ENCODE measurements at regions not wholly inside any gene's neighbourhood (a gene's known extent, or its start where the extent isn't known, plus 50 kb on each side); places are given as distances from the start of the nearest gene placed in this dataset.

- no peaks in the 10 kb centered on the region for H3K79me2 ChIP-seq (ENCODE audit: insufficient read depth, low read length)
- no peak overlapping the region for H2AFZ ChIP-seq (ENCODE audit: low read length)
- no peaks in the 10 kb centered on the region for H3K9me2 ChIP-seq (ENCODE audit: low read depth, low read length)
- no peaks in the 10 kb centered on the region for H3K4me1 ChIP-seq (ENCODE audit: insufficient read depth, low read length, severe bottlenecking)
- H3K36me3 ChIP-seq (ENCODE audit: insufficient read depth, low read length) = no peaks in the 10 kb centered on the region
- H3K9ac ChIP-seq (ENCODE audit: low read length) = no peak overlapping the region
- no peak overlapping the region for H3K4me3 ChIP-seq (ENCODE audit: low read depth, low read length, poor library complexity, severe bottlenecking)
- H3K27me3 ChIP-seq (ENCODE audit: insufficient read depth, low read length) = no peaks in the 10 kb centered on the region
- no peaks in the 10 kb centered on the region for H3K9me3 ChIP-seq (ENCODE audit: low read length)
- H4K20me1 ChIP-seq (ENCODE audit: insufficient read depth, low read length) = no peaks in the 10 kb centered on the region
- no peak overlapping the region for H3K27ac ChIP-seq (ENCODE audit: low read depth, low read length, poor library complexity, severe bottlenecking)
- TF ChIP-seq EZH2 (IDR thresholded peaks at IDR 0.05; ENCODE audit: borderline replicate concordance, low read length) = no peak
- TF ChIP-seq CTCF (IDR thresholded peaks at IDR 0.05; ENCODE audit: low read length) = no peak
- H3K4me2 ChIP-seq (ENCODE audit: low read length) = no peak overlapping the region
- H3F3A ChIP-seq (ENCODE audit: insufficient read depth, low read length) = no peaks in the 10 kb centered on the region
Measured at GRCh38 chr13:52947921-52948373, 80.7 kb upstream of the OLFM4 start.

DNA sequence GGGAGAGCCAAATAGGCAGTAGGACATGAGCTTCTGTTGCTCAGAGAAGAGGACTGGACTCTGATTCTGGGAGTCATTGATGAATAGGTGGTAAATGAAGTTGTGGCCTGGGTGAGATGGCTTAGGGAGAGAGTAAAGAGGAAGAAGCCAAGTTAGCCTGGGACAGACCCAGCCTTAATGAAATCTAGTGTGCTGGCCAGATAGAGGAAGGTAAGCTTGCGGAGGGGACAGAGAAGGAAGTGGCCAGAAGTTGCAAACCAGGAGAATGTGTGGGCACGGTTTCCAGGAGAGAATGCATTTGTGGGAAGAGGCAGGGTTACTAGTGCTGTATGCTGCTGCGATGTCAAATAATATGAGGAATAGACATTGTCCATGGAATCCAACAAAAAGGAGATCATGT is 83.3 kb upstream of the OLFM4 start:
- H4K20me1 ChIP-seq (ENCODE audit: insufficient read depth, low read length) = no peaks in the 10 kb centered on the region
- no peak overlapping the region for H3K9ac ChIP-seq (ENCODE audit: low read length)
- H3K36me3 ChIP-seq (ENCODE audit: insufficient read depth, low read length) = no peaks in the 10 kb centered on the region
- H3K9me2 ChIP-seq (ENCODE audit: low read depth, low read length) = no peaks in the 10 kb centered on the region
- H2AFZ ChIP-seq (ENCODE audit: low read length) = no peak overlapping the region
- H3K79me2 ChIP-seq (ENCODE audit: insufficient read depth, low read length) = no peaks in the 10 kb centered on the region
- H3K27me3 ChIP-seq (ENCODE audit: insufficient read depth, low read length) = no peaks in the 10 kb centered on the region
- no peaks in the 10 kb centered on the region for H3F3A ChIP-seq (ENCODE audit: insufficient read depth, low read length)
- no peaks in the 10 kb centered on the region for H3K9me3 ChIP-seq (ENCODE audit: low read length)
- H3K4me1 ChIP-seq (ENCODE audit: insufficient read depth, low read length, severe bottlenecking) = no peaks in the 10 kb centered on the region
- H3K4me2 ChIP-seq (ENCODE audit: low read length) = no peak overlapping the region
- no peak for TF ChIP-seq EZH2 (IDR thresholded peaks at IDR 0.05; ENCODE audit: borderline replicate concordance, low read length)
- no peak for TF ChIP-seq CTCF (IDR thresholded peaks at IDR 0.05; ENCODE audit: low read length)
- no peak overlapping the region for H3K27ac ChIP-seq (ENCODE audit: low read depth, low read length, poor library complexity, severe bottlenecking)
- no peak overlapping the region for H3K4me3 ChIP-seq (ENCODE audit: low read depth, low read length, poor library complexity, severe bottlenecking)

DNA sequence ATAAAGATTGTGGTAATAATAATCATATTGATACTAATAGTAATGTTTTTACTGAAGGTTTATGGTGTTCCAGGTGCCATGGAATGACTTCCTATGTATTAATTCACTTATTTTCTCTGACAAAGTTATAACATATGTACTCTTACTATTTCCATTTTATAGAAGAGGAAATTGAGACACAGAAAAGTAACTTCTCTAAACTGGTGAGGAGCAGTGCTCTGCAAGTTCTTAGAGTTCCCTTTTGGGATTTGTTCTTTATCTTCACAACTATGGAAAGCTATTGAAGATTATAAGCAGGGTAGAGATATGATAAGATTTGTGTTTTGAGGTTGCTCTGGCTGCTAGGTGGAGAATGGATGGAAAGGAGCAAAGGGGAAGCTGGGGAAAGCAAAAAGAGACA is 83.9 kb upstream of the OLFM4 start:
- TF ChIP-seq EZH2 (IDR thresholded peaks at IDR 0.05; ENCODE audit: borderline replicate concordance, low read length) (no peak), CTCF (IDR thresholded peaks at IDR 0.05; ENCODE audit: low read length) (no peak)
- H3K36me3 ChIP-seq (ENCODE audit: insufficient read depth, low read length) = no peaks in the 10 kb centered on the region
- H3K27me3 ChIP-seq (ENCODE audit: insufficient read depth, low read length) = no peaks in the 10 kb centered on the region
- no peaks in the 10 kb centered on the region for H3K9me2 ChIP-seq (ENCODE audit: low read depth, low read length)
- H3K9me3 ChIP-seq (ENCODE audit: low read length) = no peaks in the 10 kb centered on the region
- H3K79me2 ChIP-seq (ENCODE audit: insufficient read depth, low read length) = no peaks in the 10 kb centered on the region
- no peak overlapping the region for H3K27ac ChIP-seq (ENCODE audit: low read depth, low read length, poor library complexity, severe bottlenecking)
- H3K9ac ChIP-seq (ENCODE audit: low read length) = no peak overlapping the region
- H2AFZ ChIP-seq (ENCODE audit: low read length) = no peak overlapping the region
- no peaks in the 10 kb centered on the region for H3F3A ChIP-seq (ENCODE audit: insufficient read depth, low read length)
- H3K4me1 ChIP-seq (ENCODE audit: insufficient read depth, low read length, severe bottlenecking) = no peaks in the 10 kb centered on the region
- no peak overlapping the region for H3K4me2 ChIP-seq (ENCODE audit: low read length)
- H4K20me1 ChIP-seq (ENCODE audit: insufficient read depth, low read length) = no peaks in the 10 kb centered on the region
- H3K4me3 ChIP-seq (ENCODE audit: low read depth, low read length, poor library complexity, severe bottlenecking) = no peak overlapping the region

Data from OCI-LY1 (cell line).